ENCODE measurements at regions not wholly inside any gene's neighbourhood (a gene's known extent, or its start where the extent isn't known, plus 50 kb on each side); places are given as distances from the start of the nearest gene placed in this dataset.

DNA sequence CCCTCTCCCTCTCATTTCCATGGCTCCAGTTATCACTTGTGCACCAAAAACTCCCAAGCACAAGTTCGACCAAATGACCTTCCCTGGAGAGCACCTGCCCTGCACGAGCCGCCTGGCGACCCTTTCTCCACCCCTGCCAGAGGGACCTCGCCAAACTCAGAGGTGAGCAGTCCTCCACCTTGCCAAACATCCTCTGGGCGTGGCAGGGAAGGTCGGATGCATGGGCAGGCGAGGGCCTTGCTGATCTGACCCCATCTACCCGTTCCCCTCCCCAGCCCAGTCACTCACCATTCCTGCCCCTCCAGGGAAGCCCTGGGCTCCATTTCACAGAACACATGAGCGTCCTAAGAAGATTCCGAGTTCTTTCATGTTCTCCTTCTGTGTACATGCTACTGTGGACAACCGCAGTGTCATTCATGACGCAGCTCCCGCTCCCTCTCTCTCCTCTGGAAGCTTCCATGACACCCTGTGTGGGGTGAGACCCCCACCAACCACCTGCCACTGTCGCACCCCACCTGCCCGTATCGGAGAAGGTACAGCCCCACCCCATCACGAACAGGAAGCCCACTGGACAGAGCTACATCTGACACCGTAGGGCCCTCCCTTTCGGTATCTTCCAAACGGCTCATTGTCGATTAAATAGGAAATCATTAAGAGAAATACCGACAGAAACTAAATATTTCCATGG is 104.3 kb downstream of the DACT2 start:
- no peaks in the 10 kb centered on the region for H3K9me2 ChIP-seq (replicated peaks; ENCODE audit: insufficient read depth, low read length)
- H4K20me1 ChIP-seq (ENCODE audit: insufficient read depth, low read length): no peaks in the 10 kb centered on the region
- peaks cover 21% of the 10 kb centered on the region for H3K27me3 ChIP-seq (replicated peaks; ENCODE audit: insufficient read depth, low read length)
- no peak overlapping the region for H3K9ac ChIP-seq (ENCODE audit: low read length)
- peaks cover 3% of the 10 kb centered on the region; the same call in 1 of the 2 replicates for H3F3A ChIP-seq (ENCODE audit: insufficient read depth, low read length)
- DNase-seq: no peak
- no peak overlapping the region for H3K4me2 ChIP-seq (ENCODE audit: low read depth, low read length)
- H3K36me3 ChIP-seq (replicated peaks; ENCODE audit: insufficient read depth, low read length): no peaks in the 10 kb centered on the region
- TF ChIP-seq EZH2phosphoT487 (IDR thresholded peaks at IDR 0.05; ENCODE audit: low read length): no peak
- no peak for TF ChIP-seq EZH2 (optimal IDR thresholded peaks at IDR 0.05; ENCODE audit: low read depth, low read length)
- TF ChIP-seq, protein P1, sequence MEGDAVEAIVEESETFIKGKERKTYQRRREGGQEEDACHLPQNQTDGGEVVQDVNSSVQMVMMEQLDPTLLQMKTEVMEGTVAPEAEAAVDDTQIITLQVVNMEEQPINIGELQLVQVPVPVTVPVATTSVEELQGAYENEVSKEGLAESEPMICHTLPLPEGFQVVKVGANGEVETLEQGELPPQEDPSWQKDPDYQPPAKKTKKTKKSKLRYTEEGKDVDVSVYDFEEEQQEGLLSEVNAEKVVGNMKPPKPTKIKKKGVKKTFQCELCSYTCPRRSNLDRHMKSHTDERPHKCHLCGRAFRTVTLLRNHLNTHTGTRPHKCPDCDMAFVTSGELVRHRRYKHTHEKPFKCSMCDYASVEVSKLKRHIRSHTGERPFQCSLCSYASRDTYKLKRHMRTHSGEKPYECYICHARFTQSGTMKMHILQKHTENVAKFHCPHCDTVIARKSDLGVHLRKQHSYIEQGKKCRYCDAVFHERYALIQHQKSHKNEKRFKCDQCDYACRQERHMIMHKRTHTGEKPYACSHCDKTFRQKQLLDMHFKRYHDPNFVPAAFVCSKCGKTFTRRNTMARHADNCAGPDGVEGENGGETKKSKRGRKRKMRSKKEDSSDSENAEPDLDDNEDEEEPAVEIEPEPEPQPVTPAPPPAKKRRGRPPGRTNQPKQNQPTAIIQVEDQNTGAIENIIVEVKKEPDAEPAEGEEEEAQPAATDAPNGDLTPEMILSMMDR (IDR thresholded peaks at IDR 0.05; ENCODE audit: low read length): no peak
- H3K4me1 ChIP-seq (ENCODE audit: low read length): no peaks in the 10 kb centered on the region
- no peaks in the 10 kb centered on the region for H3K79me2 ChIP-seq (ENCODE audit: low read length)
- H3K9me3 ChIP-seq (replicated peaks; ENCODE audit: insufficient read depth, low read length): no peaks in the 10 kb centered on the region
- H2AFZ ChIP-seq (ENCODE audit: low read length): no peak overlapping the region
- no peak overlapping the region for H3K27ac ChIP-seq (ENCODE audit: low read length)
- no peak overlapping the region for H3K4me3 ChIP-seq (ENCODE audit: low read length)

DNA sequence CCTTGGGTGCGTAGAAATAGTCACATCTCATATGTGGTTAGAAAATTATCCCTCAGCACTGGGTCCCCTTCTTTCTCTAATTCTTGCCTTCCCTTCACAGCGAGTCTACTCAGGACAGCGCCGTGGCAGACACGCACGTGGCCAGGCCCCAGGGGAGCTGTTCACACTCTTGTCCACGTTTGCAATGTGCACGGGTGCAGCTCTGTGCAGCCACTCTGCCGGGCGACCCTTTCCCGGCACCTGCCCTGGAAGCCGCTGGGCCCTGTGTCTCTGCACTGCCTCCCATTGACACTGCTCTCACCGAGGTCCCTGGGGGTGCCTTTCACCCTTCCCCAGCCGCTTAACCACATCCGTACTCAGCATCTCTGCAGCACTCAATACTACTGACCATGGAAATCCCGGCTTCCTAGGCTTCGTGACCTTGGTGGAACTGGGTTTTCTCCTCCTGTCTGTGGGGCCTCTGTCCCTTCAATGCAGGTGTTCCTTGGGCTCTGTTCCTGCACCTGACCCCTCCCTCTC is 104.9 kb downstream of the DACT2 start:
- H3K4me2 ChIP-seq (ENCODE audit: low read depth, low read length): no peak overlapping the region
- H3K9ac ChIP-seq (ENCODE audit: low read length): no peak overlapping the region
- H3K36me3 ChIP-seq (replicated peaks; ENCODE audit: insufficient read depth, low read length): no peaks in the 10 kb centered on the region
- DNase-seq: peak; percentile 21
- no peak overlapping the region for H3K4me3 ChIP-seq (ENCODE audit: low read length)
- H3K9me2 ChIP-seq (replicated peaks; ENCODE audit: insufficient read depth, low read length): no peaks in the 10 kb centered on the region
- H3K27me3 ChIP-seq (replicated peaks; ENCODE audit: insufficient read depth, low read length): peaks cover 15% of the 10 kb centered on the region
- no peaks in the 10 kb centered on the region for H3K79me2 ChIP-seq (ENCODE audit: low read length)
- H2AFZ ChIP-seq (ENCODE audit: low read length): no peak overlapping the region
- no peaks in the 10 kb centered on the region for H3K9me3 ChIP-seq (replicated peaks; ENCODE audit: insufficient read depth, low read length)
- H3F3A ChIP-seq (ENCODE audit: insufficient read depth, low read length): peaks cover 3% of the 10 kb centered on the region; the same call in 1 of the 2 replicates
- no peaks in the 10 kb centered on the region for H3K4me1 ChIP-seq (ENCODE audit: low read length)
- H3K27ac ChIP-seq (ENCODE audit: low read length): no peak overlapping the region
- TF ChIP-seq EZH2 (optimal IDR thresholded peaks at IDR 0.05; ENCODE audit: low read depth, low read length) (no peak), EZH2phosphoT487 (IDR thresholded peaks at IDR 0.05; ENCODE audit: low read length) (no peak)
- TF ChIP-seq, protein P1 (IDR thresholded peaks at IDR 0.05; ENCODE audit: low read length): no peak
- no peaks in the 10 kb centered on the region for H4K20me1 ChIP-seq (ENCODE audit: insufficient read depth, low read length)

DNA sequence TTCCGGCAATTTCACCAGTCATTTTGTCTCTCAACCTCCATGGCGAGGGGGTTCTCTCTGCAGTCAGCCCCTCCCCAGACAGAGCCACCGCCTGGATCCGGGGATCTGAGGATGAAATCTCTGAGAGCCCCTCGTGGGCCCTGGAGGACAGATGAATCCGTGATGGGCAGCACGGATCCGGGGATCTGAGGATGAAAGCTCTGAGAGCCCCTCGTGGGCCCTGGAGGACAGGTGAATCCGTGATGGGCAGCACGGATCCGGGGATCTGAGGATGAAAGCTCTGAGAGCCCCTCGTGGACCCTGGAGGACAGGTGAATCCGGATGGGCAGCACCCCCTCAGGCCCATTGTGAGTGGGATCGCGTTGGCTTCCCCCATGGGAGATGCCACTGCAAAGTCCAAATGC is 106.5 kb downstream of the DACT2 start:
- Histone ChIP-seq H3K9ac (ENCODE audit: low read length) (no peak overlapping the region), H3K9me3 (replicated peaks; ENCODE audit: insufficient read depth, low read length) (no peaks in the 10 kb centered on the region), H3K79me2 (ENCODE audit: low read length) (no peaks in the 10 kb centered on the region), H3K4me3 (ENCODE audit: low read length) (no peak overlapping the region), H3K9me2 (replicated peaks; ENCODE audit: insufficient read depth, low read length) (no peaks in the 10 kb centered on the region), H2AFZ (ENCODE audit: low read length) (no peak overlapping the region), H3K27ac (ENCODE audit: low read length) (no peak overlapping the region), H3K4me2 (ENCODE audit: low read depth, low read length) (no peak overlapping the region), H3K4me1 (ENCODE audit: low read length) (no peaks in the 10 kb centered on the region), H4K20me1 (ENCODE audit: insufficient read depth, low read length) (no peaks in the 10 kb centered on the region), H3F3A (ENCODE audit: insufficient read depth, low read length) (0 out of 2 replicates have a peak, but pooled peaks cover 2% of the 10 kb centered on the region), H3K27me3 (replicated peaks; ENCODE audit: insufficient read depth, low read length) (peaks cover 15% of the 10 kb centered on the region), H3K36me3 (replicated peaks; ENCODE audit: insufficient read depth, low read length) (no peaks in the 10 kb centered on the region)
- no peak for TF ChIP-seq EZH2phosphoT487 (IDR thresholded peaks at IDR 0.05; ENCODE audit: low read length)
- no peak for TF ChIP-seq EZH2 (optimal IDR thresholded peaks at IDR 0.05; ENCODE audit: low read depth, low read length)
- TF ChIP-seq, protein P1 (IDR thresholded peaks at IDR 0.05; ENCODE audit: low read length): no peak
- no peak for DNase-seq
